Left cardiac atrium (tissue), 4 donors: ENCODE measurements at regions not wholly inside any gene's neighbourhood (a gene's known extent, or its start where the extent isn't known, plus 50 kb on each side); places are given as distances from the start of the nearest gene placed in this dataset.
"Not testable (repeated sequence)": the region's sequence is repeated elsewhere in the genome, so short reads cannot be mapped to it uniquely, and the experiment has no call there.

Source experiments
- ATAC-seq, 2 donors: fragments of 200-7000 bp; cut with Tn5 transposase; one replicate each; pipeline ENCODE4 v1.9.1; 2020; ENCODE audit warnings: mild to moderate bottlenecking in 2 of 2, moderate library complexity in 2 of 2
- DNase-seq: peaks from one replicate; pipeline ENCODE4 v3.0.0-alpha.2; 2020
- intact Hi-C, 2 donors: fragments of 100-400 bp; cut with DNase I; formaldehyde crosslinking; loops; one replicate each; pipeline versions ENCODE4 v1.14.1 to v1.15.1; 2022 to 2023
- donor health status: DM: no; HTN: yes; CAD: no.
- donor health status: DM: no; HTN: yes; CAD: no; lungs with severe emphysema.
- donor health status: DM: yes; HTN: yes; CAD: no.
- donor health status: Dilated cardiomyopathy.

DNA sequence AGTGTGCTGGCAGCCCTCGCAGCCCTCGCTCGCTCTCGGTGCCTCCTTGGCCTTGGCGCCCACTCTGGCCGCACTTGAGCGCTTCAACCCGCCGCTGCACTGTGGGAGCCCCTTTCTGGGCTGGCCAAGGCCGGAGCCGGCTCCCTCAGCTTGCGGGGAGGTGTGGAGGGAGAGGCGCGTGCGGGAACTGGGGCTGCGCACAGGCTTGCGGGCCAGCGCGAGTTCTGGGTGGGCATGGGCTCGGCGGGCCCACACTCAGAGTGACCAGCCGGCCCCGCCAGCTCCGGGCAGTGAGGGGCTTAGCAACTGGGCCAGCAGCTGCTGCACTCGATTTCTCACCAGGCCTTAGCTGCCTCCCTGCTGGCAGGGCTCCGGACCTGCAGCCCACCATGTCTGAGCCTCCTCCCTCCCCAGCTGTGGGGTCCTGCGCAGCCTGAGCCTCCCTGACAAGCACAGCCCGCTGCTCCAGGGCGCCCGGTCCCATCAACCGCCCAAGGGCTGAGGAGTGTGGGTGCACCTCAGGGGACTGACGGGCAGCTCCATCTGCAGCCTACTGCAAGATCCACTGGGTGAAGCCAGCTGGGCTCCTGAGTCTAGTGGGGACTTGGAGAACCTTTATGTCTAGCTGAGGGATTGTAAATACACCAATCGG, 786.0 kb upstream of the SORCS1 start:
- intact Hi-C loops, ATAC-seq, DNase-seq: not testable (repeated sequence)

DNA sequence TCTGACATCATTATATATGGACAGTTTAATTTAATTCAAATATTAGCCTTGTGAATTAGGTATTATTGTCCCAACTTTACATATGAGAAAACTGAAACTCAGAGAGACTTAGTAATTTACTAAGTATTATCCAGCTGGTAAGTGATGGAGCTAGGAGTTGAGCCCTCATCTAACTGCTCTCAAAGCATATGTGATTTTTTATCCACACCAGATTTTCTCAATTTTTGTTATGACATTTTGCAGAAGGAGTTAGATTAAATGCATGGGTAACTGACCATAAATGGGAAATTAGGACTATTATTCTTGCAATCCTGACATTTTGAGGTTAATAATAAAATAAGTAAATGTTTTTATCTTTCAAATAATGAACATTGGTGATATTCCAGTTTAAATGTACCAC, 778.3 kb upstream of the SORCS1 start:
- intact Hi-C loops, result no loop called here
- DNase-seq, result no peak
- no peak for ATAC-seq

DNA sequence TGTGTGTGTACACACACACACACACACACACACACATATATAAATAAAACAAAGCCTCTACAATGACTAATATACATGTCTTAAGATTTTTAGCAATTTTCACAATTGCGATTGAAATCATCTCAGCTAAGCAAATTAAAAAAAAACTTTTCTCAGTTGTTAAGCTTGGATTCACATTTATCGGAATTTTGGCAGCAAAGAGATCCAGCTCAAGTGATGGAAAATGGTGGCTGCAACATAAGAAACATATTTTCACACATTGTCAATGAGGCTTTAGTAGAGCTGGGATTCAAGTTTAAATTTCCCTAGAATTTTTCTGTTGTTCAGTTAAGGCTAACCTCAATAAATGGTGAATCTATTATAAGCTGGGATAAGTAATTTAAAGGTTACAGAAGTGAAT, 768.6 kb upstream of the SORCS1 start:
- intact Hi-C loops, result no loop called here
- no peak for DNase-seq
- no peak for ATAC-seq

DNA sequence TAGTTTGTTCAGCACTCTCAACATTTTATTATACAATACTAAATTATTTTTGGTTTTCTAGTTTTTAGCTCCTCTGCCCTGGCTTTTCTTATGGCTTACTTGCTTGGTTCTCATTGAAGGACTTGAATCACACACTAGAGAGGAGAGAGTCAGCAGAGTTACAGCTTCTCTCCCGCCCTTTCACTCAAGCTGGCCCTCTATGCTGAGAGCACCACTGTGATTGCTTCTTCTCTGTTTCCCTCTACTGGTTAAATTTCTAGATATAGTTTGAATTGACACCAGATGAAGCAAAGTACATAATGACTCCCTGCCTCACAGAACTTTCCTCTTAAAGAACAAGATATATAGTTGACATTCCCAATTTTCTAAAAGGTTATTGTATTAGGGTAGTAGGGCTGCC, 767.3 kb upstream of the SORCS1 start:
- DNase-seq, result no peak
- intact Hi-C loops, result no loop called here
- no peak for ATAC-seq

DNA sequence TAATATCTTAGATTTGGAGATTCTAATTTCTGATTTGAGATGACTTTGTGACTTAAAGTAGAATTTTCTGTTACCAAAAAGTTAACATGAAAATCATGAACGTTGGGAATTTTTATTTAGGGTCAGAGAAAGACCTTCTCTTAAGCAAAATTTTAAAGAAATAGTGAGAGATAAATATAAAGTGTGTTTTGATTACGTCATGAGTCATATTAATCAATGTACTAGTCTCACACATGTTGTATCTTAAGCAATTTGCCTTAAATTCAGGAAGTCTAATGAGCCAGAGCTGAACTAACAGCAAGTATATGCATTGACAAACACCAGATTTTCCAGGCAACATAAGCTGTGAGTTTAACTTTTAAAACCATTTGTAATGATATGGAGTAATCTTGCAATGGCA, 765.5 kb upstream of the SORCS1 start:
- ATAC-seq (no peak), DNase-seq (no peak)
- intact Hi-C loops, result no loop called here

DNA sequence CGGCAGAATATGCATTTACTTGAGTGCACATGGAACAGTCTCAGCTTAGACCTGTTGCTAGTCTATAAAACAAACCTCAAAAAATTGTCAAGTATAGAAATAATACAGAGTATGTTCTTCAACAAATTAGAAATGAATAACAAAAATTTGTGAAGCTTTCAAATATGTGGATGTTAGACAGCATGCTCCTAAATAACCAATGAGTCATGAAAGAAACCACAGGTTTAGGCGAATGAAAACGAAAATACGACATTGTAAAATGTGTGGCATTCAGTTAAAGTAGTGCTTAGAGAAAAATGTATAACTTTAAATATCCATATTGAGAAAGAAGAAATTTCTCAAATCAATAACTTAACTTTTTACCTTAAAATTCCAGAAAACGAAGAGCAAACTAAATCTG, 760.0 kb upstream of the SORCS1 start:
- DNase-seq, result no peak
- ATAC-seq, result no peak
- intact Hi-C loops, result no loop called here

DNA sequence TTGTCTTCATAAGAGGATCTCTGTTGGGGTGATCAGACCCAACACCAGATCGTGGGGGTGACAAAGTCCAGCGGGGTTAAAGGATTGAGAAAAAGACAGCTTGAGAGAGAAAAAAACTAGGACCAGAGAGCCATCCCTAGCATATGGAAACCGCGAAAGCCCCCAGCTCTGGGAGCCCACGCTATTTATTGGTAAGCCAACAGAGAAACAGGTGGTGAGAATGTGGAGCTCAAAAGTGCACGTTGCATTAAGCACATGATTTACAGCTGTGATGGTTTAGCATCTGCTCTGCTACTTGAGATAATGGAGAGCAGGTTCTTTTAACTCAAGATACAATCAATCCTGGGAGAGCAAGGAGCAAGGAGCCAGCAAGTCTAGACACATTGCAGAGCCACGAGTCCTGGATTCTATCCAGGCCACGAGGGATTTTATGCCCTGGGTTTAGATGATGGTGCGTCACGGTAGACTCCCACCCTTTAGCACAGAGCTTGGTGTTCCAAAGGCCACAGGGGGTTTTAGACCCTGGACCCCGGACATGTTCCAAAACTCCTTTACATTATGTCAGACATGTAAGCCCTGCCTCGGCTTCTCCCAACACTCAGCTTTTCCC, 755.2 kb upstream of the SORCS1 start:
- intact Hi-C loops, result no loop called here
- DNase-seq, result no peak
- ATAC-seq, result no peak

DNA sequence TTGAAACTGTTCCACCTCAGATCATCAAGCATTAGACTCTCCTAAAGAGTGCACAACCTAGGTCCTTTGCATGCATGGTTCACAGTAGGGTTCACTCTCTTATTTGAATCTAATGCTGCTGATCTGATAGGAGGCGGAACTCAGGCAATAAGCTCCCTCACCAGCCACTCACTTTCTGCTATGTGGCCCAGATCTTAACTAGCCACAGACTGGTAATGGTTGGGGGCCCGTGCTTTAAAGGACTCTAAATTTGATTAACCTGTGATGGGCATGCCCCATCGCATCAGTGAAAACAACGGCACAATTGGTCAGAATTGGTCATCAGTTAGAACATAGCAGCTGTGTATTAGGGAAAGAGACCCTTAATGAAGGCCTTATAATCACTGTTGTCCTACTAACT, 753.7 kb upstream of the SORCS1 start:
- DNase-seq, result no peak
- ATAC-seq, result no peak
- intact Hi-C loops, result no loop called here

DNA sequence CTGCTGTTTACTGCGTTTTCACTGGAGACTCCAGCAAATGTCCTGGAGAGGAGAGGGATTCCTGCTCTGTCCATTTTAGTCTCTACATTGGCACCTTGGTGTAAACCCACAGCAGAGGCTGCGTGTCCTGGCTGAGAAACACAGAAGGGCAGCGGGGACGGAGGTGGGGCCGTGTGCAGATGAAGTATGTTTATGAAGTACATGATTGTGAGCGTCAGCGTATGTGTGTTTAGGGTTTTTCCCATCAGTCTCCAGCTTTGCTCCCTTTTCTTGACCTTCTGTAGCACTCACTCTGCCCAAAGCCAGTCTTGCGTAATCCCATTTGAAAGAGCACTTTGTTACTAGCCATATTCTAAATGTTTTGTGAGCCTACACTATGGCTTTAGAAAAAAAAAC, 750.7 kb upstream of the SORCS1 start:
- no peak for DNase-seq
- intact Hi-C loops, result no loop called here

DNA sequence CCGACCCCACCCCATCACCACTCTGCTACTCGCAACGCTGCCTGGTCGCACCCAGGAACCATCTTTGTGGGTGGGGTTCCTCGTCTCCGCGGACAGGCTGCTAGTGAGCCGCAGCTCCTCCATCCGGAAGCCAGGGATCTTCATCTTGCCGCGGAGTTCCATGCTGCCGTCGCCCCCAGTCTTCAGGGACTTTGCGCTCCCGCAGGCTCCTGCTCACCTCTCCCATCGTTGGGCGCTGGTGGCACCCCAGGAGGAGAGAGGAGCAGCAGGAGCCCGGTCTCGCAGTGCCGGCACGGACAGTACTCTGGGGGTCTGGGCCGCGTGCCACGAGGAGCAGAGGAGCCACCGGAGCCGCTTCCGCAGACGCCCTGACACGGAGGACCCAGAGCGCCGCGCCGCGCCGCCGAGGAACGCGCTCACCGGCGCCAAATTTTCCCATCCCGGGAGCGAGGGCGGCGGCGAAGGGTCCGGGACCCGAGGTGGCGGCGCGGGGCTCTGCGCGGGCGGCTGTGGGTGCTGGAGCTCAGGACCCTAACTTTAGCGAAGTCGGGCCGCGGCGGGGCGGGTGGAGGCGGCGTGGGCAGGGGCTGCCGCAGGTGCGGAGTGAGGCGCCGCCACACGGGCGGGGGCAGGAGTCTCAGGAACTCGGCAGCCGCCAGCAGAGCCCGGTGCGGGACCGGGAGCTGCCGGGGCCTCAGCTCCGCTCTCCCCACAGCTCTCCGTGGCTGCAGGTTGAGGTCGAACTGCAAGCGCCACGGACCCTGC, 750.1 kb upstream of the SORCS1 start:
- ATAC-seq (no peak), DNase-seq (no peak)
- intact Hi-C loops, result no loop called here

More for the DNA sequence above, 750.7 kb upstream of the SORCS1 start:
- ATAC-seq, result no peak

DNA sequence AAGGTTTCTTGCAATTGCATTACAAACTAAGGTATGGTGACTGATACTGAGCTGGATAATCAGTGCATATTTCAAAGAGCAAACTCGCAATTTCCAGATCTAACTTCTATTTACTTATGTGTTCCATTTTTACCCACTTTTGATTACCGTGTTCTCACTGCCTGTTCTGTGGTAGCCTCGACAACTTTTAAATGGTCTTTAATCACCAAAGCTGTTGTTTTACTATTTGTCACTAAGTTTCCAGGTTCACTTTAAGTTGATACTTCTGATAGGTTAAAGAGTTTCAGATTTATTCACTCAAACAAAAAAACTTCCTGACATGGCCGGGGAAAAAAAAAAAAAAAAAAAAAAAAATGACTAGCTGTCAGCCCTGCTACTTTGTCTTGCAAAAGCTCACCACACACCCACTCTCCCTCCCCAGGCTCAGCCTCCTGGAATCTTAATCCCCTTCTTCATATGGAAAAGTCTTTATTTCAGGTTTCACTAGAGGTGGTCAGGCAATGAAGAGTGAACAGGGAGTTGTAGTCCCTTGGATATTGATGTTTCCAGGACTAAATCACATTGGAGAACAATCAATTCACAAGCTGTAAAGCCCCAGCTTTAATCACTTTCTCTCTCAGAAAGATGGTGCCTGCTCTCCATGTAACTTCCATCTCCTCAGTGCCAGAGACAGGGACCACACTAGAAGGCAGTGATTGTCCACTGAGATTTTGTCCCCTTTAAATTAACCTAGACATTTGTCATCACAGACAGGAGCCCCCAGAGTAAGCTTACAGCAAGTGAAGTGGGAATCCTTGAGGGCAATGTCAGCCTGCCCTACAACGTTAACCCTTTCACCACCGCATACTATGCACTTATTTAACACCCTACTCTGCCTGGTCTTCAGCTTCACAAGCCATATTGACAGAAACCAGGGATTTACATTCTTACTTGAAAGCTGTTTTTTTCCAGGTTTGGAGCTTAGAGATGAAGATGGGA, 749.1 kb upstream of the SORCS1 start:
- intact Hi-C loops, result no loop called here
- ATAC-seq (no peak), DNase-seq (no peak)

DNA sequence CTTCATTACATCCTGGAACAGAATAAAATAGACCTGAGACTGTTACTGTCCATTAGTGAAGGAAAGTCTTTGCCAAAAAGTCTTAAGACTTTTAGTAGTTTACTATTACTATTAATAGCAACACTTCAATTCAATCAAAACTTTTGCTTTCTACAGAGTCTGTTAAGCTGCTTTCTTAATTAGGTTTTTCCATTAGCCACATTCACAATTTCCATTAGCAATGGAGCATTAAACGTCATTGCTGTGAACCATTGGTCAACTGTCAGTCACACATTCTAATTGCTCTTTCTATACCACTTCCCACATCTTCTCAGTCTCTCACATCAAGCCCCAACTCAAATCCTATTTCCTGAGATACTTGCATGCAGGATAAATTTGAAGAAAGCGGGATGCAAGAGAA, 736.6 kb upstream of the SORCS1 start:
- ATAC-seq (no peak), DNase-seq (no peak)
- intact Hi-C loops, result no loop called here

DNA sequence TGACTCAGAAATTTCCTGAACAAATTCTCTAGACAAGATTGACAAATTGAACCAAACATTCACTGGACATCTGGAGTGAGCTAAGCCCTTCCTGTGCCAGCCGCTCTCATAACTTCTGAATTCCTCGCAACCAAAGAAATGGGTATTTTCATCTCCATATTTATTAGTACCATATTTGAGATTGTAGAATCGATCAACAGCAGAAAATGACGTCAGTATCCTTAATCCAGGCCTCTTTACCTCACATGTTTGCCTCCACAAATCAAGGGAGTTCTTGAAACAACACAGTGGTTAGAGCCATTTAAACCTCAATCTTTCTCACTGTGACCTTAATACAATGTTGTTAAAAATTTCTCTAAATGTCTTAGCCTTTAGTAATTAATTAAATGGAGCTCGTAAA, 735.6 kb upstream of the SORCS1 start:
- DNase-seq, result no peak
- ATAC-seq, result no peak
- intact Hi-C loops, result no loop called here

DNA sequence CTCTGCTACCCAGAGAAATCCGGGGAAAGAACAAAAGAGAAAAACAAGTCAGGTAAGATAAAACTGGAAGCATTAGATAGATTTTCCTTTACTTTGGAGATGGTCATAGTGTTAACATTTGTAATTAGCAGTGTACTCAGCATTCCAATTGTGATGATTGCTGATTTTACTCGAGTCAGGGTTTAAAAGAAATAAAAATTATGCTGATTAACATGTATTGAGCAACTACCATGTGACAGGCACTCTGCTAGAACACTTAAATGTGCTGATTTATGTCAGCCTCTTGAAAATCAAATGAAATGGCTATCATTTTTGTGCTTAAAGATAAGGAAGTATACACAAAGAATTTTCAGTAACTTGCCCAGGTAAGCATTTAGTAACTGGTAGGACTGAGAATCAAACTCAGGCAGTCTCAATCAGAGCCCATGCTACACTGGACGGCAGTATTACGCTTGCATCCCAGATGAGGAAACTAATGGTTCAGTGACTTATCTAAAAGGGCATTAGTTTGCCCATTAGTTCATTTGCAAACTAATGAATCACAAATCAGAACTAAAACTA, 735.1 kb upstream of the SORCS1 start:
- ATAC-seq, result no peak
- intact Hi-C loops, result no loop called here
- no peak for DNase-seq

DNA sequence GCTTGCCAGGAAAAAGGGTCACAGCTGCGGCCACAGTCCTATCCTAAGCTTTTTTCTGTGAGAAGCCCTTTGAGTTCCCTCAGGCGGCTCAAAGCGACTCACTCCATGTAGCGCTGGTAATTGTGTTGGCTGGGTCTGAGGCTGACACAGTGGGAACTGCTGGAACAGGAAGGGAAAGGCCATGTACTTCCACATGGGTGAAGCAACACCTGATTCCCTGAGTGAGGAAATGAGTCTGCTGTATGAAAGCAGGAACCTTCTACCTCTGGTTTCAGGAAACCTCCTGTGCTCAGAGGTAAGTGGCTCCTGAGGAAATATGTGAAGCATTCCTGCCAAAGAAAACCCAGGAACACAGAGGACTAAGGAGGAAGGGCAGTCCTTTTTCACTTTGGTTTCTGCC, 734.6 kb upstream of the SORCS1 start:
- intact Hi-C loops, result no loop called here
- DNase-seq (no peak), ATAC-seq (no peak)

DNA sequence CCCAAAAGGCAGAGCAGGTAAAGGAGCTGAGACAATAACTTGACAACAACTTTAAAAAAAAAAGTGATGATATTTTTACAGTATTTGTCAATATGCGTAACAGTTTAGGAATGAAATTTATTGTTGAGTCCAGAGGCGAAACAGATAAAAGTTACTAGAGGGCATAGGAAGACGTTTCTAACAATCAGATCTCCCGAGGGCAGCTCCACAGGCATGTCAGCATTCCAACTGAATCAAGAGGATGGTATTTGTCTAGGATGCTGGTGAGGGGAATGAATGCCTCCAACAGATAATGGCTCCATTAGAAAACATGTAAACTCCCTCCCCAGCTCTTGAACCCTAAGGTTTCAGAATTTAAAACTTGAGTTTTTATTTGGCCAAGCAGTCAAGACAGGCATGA, 733.9 kb upstream of the SORCS1 start:
- no peak for DNase-seq
- ATAC-seq, result no peak
- intact Hi-C loops, result no loop called here

DNA sequence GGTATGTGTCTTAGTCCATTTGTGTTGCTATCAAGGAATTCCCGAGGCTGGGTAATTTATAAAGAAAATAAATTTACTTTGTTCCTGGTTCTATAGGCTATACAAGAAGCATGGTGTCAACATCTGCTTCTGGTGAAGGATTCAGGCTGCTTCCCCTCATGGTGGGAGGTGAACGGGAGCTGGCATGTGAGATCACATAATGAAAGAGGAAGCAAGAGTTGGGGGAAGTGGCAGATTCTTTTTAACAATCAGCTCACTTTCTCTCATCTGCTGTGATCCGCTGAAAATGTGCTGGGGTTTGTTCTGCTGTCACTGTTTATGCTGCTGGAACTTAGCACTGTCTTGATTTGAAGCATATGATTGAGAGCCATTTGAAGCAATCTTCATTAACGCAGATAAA, 730.0 kb upstream of the SORCS1 start:
- DNase-seq, result no peak
- ATAC-seq, result no peak
- intact Hi-C loops, result no loop called here

DNA sequence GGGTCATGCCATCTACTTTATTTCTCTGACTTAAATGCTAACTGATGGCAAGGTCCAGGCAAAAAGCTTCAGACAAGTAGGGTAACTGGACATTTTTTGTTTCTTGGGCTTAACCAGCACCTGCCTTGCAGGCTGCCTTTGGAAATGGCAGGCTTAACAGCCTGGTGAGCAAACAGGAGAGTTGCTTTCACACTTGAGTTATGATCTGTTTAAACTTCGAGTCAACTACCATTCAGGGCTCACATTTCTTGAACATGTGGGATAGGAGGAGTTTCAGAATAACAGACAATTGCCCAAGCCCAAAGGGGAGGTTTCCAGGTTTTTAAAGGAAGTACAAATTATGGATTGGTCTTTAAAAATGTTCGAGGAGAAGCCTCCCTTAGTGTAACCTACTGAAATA, 724.6 kb upstream of the SORCS1 start:
- DNase-seq (no peak), ATAC-seq (no peak)

DNA sequence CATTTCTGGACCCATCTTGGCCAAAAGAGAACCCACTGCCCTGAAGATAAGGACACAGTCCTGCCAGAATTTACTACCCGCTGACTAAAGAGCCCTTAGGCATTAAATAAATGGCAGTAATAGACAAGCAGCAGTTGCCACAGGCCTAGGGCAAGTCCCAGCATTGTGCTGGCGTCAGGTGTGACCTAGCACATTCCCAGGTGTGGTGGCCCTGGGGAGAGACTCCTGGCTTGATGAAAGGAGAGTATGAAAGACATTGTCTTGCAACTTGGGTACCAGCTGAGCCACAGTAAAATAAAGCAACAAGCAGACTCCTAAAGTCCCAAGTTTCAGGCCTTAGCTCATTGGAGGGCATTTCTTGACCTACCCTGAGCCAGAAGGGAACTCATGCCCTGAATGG, 715.7 kb upstream of the SORCS1 start:
- DNase-seq, result no peak
- intact Hi-C loops, result no loop called here
- no peak for ATAC-seq

More for the DNA sequence above, 724.6 kb upstream of the SORCS1 start:
- intact Hi-C loops, result no loop called here
